IMR-90 (cell line): ENCODE measurements at regions not wholly inside any gene's neighbourhood (a gene's known extent, or its start where the extent isn't known, plus 50 kb on each side); places are given as distances from the start of the nearest gene placed in this dataset.

Source experiments
- ATAC-seq: fragments of 200-7000 bp; cut with Tn5 transposase; 2 replicates; pipeline ENCODE4 v1.9.1; 2020; ENCODE audit warnings: low read depth, mild to moderate bottlenecking, moderate library complexity
- BruUV-seq: library from RNA; stranded (reverse); fragments of 400-500 nt; replicated peaks from 2 replicates; lab custom pipeline; 2021; lab: Mats Ljungman, UMichigan
- CTCF ChIA-PET: fragments of 300-600 bp; formaldehyde crosslinking; extraction: SDS; loops from one replicate; lab custom pipeline; 2021; ENCODE audit warnings: antibody characterized with exemption; lab: Yijun Ruan, JAX
- POLR2A ChIA-PET: fragments of 300-600 bp; sonication (Branson Sonifier 250); formaldehyde crosslinking; loops from one replicate; lab custom pipeline; 2022; ENCODE audit warnings: antibody characterized with exemption; ENCODE audit not compliant: unreplicated experiment; lab: Charles Lee
- DNase-seq: peaks from one replicate; pipeline ENCODE4 v3.0.0; 2013
- H2AFZ ChIP-seq: replicated peaks from 2 replicates; pipeline ENCODE3; 2013; ENCODE audit warnings: low read length, mild to moderate bottlenecking; ENCODE audit not compliant: poor library complexity
- H2AK5ac ChIP-seq: 2 replicates; pipeline ENCODE4 v1.6.1; 2013; ENCODE audit warnings: low read depth, low read length, inconsistent platforms
- H2AK9ac ChIP-seq: replicated peaks from 2 replicates; pipeline ENCODE3; 2013; ENCODE audit warnings: mild to moderate bottlenecking, low read depth, low read length, moderate library complexity; ENCODE audit not compliant: poor library complexity
- H2BK120ac ChIP-seq: 2 replicates; pipeline ENCODE4 v1.6.1; 2013; ENCODE audit warnings: low read depth, low read length, inconsistent platforms
- H2BK15ac ChIP-seq: 3 replicates; pipeline ENCODE4 v1.6.1; 2013; ENCODE audit warnings: low read depth, low read length, inconsistent platforms
- H2BK20ac ChIP-seq: 2 replicates; pipeline ENCODE4 v1.6.1; 2013; ENCODE audit warnings: low read depth, mild to moderate bottlenecking, inconsistent platforms, low read length, moderate library complexity
- H2BK5ac ChIP-seq: 2 replicates; pipeline ENCODE4 v1.6.1; 2013; ENCODE audit warnings: mild to moderate bottlenecking, low read depth, low read length, inconsistent platforms; ENCODE audit not compliant: poor library complexity, severe bottlenecking
- H3K14ac ChIP-seq: replicated peaks from 2 replicates; pipeline ENCODE4 v1.6.1; 2013; ENCODE audit warnings: low read depth, low read length, inconsistent platforms
- H3K18ac ChIP-seq: 2 replicates; pipeline ENCODE4 v1.6.1; 2013; ENCODE audit warnings: low read depth, low read length, control low read depth
- H3K23ac ChIP-seq: 2 replicates; pipeline ENCODE4 v1.6.1; 2013; ENCODE audit warnings: low read depth, low read length, inconsistent platforms
- H3K27ac ChIP-seq: 2 replicates; pipeline ENCODE4 v1.5.1; 2013; ENCODE audit warnings: mild to moderate bottlenecking, control low read depth, low read length; ENCODE audit not compliant: insufficient read depth
- H3K27me3 ChIP-seq: 2 replicates; pipeline ENCODE4 v1.6.1; 2013; ENCODE audit warnings: low read length; ENCODE audit not compliant: control insufficient read depth, insufficient read depth
- H3K36me3 ChIP-seq: 2 replicates; pipeline ENCODE4 v1.6.1; 2013; ENCODE audit warnings: low read length, mixed read lengths; ENCODE audit not compliant: control insufficient read depth, insufficient read depth
- H3K4ac ChIP-seq: 2 replicates; pipeline ENCODE4 v1.6.1; 2013; ENCODE audit warnings: low read depth, low read length, inconsistent platforms
- H3K4me1 ChIP-seq: 2 replicates; pipeline ENCODE4 v1.6.1; 2013; ENCODE audit warnings: low read length, mixed read lengths; ENCODE audit not compliant: control insufficient read depth, insufficient read depth
- H3K4me2 ChIP-seq: 2 replicates; pipeline ENCODE4 v1.6.1; 2013; ENCODE audit warnings: low read depth, mild to moderate bottlenecking, control low read depth, low read length, moderate library complexity
- H3K4me3 ChIP-seq: 2 replicates; pipeline ENCODE4 v1.5.1; 2013; ENCODE audit warnings: low read depth, mild to moderate bottlenecking, control low read depth, low read length, moderate library complexity; ENCODE audit not compliant: insufficient read depth
- H3K56ac ChIP-seq: 2 replicates; pipeline ENCODE4 v1.6.1; 2013; ENCODE audit warnings: low read length, inconsistent platforms; ENCODE audit not compliant: insufficient read depth; ENCODE audit errors: extremely low read depth
- H3K79me1 ChIP-seq, 2 experiments: 2 replicates each; pipeline ENCODE4 v1.6.1; 2013; ENCODE audit warnings: low read length in 2 of 2, inconsistent platforms in 1 of 2, low read depth in 1 of 2
- H3K9ac ChIP-seq: 2 replicates; pipeline ENCODE4 v1.6.1; 2013; ENCODE audit warnings: low read depth, low read length, control low read depth
- H3K9me1 ChIP-seq: 2 replicates; pipeline ENCODE4 v1.6.1; 2013; ENCODE audit warnings: low read length, inconsistent platforms; ENCODE audit not compliant: insufficient read depth
- H3K9me3 ChIP-seq: 2 replicates; pipeline ENCODE4 v1.6.1; 2013; ENCODE audit warnings: low read length; ENCODE audit not compliant: control insufficient read depth, insufficient read depth
- H4K20me1 ChIP-seq: 2 replicates; pipeline ENCODE4 v1.6.1; 2013; ENCODE audit warnings: low read length, inconsistent platforms; ENCODE audit not compliant: insufficient read depth
- H4K5ac ChIP-seq: 2 replicates; pipeline ENCODE4 v1.6.1; 2013; ENCODE audit warnings: mild to moderate bottlenecking, low read depth, low read length, control low read depth
- H4K8ac ChIP-seq, 2 experiments: 2 replicates each; pipeline ENCODE4 v1.6.1; 2013; ENCODE audit warnings: low read depth in 2 of 2, low read length in 2 of 2, control low read depth in 1 of 2, inconsistent platforms in 1 of 2
- H4K91ac ChIP-seq: 2 replicates; pipeline ENCODE4 v1.6.1; 2013; ENCODE audit warnings: low read depth, low read length, inconsistent platforms; ENCODE audit not compliant: insufficient read depth
- BHLHE40 ChIP-seq: fragments of 150-350 bp; IDR thresholded peaks from 2 replicates; pipeline ENCODE4 v1.6.1; 2016; ENCODE audit warnings: mild to moderate bottlenecking, low read depth, low read length
- CEBPB ChIP-seq: IDR thresholded peaks from 2 replicates; pipeline ENCODE4 v1.6.1; 2012; ENCODE audit warnings: low read depth, low read length, improper control_type of control experiment
- CHD1 ChIP-seq: IDR thresholded peaks from 2 replicates; pipeline ENCODE4 v1.6.1; 2012; ENCODE audit warnings: low read depth, low read length, improper control_type of control experiment
- FOS ChIP-seq: fragments of 150-350 bp; IDR thresholded peaks from 2 replicates; pipeline ENCODE4 v1.6.1; 2016; ENCODE audit warnings: low read depth, low read length
- MAFK ChIP-seq: IDR thresholded peaks from 2 replicates; pipeline ENCODE4 v1.6.1; 2012; ENCODE audit warnings: low read depth, low read length, improper control_type of control experiment
- MAZ ChIP-seq: IDR thresholded peaks from 2 replicates; pipeline ENCODE4 v1.6.1; 2012; ENCODE audit warnings: low read depth, mild to moderate bottlenecking, low read length, improper control_type of control experiment, moderate library complexity, borderline replicate concordance
- MXI1 ChIP-seq: IDR thresholded peaks from 2 replicates; pipeline ENCODE4 v1.6.1; 2012; ENCODE audit warnings: low read depth, mild to moderate bottlenecking, low read length, moderate library complexity, borderline replicate concordance
- NFE2L2 ChIP-seq: fragments of 150-350 bp; IDR thresholded peaks from 2 replicates; pipeline ENCODE4 v1.6.1; 2016; ENCODE audit warnings: low read depth, mild to moderate bottlenecking, low read length
- POLR2A ChIP-seq: IDR thresholded peaks from 2 replicates; pipeline ENCODE4 v1.6.1; 2012; ENCODE audit warnings: mild to moderate bottlenecking, low read depth, low read length
- RAD21 ChIP-seq: IDR thresholded peaks from 2 replicates; pipeline ENCODE4 v1.6.1; 2012; ENCODE audit warnings: low read length, improper control_type of control experiment
- RCOR1 ChIP-seq: IDR thresholded peaks from 2 replicates; pipeline ENCODE4 v1.6.1; 2012; ENCODE audit warnings: mild to moderate bottlenecking, low read length, improper control_type of control experiment; ENCODE audit not compliant: insufficient replicate concordance
- RFX5 ChIP-seq: IDR thresholded peaks from 2 replicates; pipeline ENCODE4 v1.8.0; 2012; ENCODE audit warnings: low read depth, mild to moderate bottlenecking, low read length, moderate library complexity
- SMC3 ChIP-seq: fragments of 150-350 bp; IDR thresholded peaks from 2 replicates; pipeline ENCODE4 v1.6.1; 2016; ENCODE audit warnings: low read depth, mild to moderate bottlenecking, antibody characterized with exemption, low read length, moderate library complexity
- WGBS, 2 experiments: methylation state at CpG; one replicate each; pipeline versions ENCODE4 v1.1.5 to v1.1.7; 2013; ENCODE audit warnings: missing lambda C conversion rate in 2 of 2; ENCODE audit not compliant: insufficient read length in 1 of 2; ENCODE audit errors: extremely low coverage in 2 of 2; 5-methylcytosine and 5-hydroxymethylcytosine counted together
- dilution Hi-C: fragments of 300-500 bp; cut with HindIII; formaldehyde crosslinking; loops from one replicate; pipeline ENCODE4 v1.14.3; 2018; ENCODE audit warnings: low sequenced_read_pairs; ENCODE audit not compliant: unreplicated experiment
- in situ Hi-C: fragments of 300-500 bp; cut with MboI; formaldehyde crosslinking; loops from 3 replicates; pipeline ENCODE4 v1.14.3; 2019; ENCODE audit warnings: low sequenced_read_pairs, inconsistent platforms, mixed read lengths
- intact Hi-C: fragments of 100-400 bp; cut with micrococcal nuclease; formaldehyde crosslinking; loops from 2 replicates; pipeline ENCODE4 v1.10.0; 2022
- TF ChIP-seq, protein P1 (sequence below): fragments of 150-350 bp; IDR thresholded peaks from 2 replicates; pipeline ENCODE4 v1.6.1; 2017; ENCODE audit warnings: mild to moderate bottlenecking, antibody characterized with exemption, low read length, low read depth
- TF ChIP-seq, protein P2 (sequence below): fragments of 150-350 bp; IDR thresholded peaks from 2 replicates; pipeline ENCODE4 v1.6.1; 2016; ENCODE audit warnings: low read depth, mild to moderate bottlenecking, low read length, moderate library complexity, borderline replicate concordance
- TF ChIP-seq, protein P3 (sequence below): conservative IDR thresholded peaks from 2 replicates; pipeline ENCODE4 v1.5.1; 2012; ENCODE audit warnings: mild to moderate bottlenecking, low read depth, low read length, improper control_type of control experiment

DNA sequence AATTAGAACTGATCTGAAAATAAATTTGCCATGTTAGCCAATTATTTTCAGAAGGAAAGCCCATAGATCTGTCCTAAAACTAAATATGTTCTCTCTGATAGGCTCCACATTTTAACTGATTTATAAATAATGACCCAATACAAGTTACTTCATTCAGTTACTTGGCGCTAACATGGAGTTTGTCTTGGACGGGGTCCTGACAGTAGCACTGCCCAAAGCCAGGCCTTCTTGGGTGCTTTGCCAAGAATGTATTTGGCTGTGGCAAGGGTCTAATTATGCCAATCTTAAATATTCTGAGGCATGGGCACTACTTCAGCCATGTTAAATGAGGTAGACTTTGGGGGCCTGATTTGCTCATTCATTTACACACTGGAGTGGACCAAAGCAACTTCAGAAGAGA is 135.0 kb upstream of the PKDCC start:
- dilution Hi-C loops (no loop called here), intact Hi-C loops (no loop called here), in situ Hi-C loops (no loop called here)
- no peak overlapping the region for H2BK5ac ChIP-seq
- no peaks in the 10 kb centered on the region for H3K36me3 ChIP-seq
- no peak overlapping the region for H3K9ac ChIP-seq
- H3K27me3 ChIP-seq = no peaks in the 10 kb centered on the region
- no peak overlapping the region for H3K27ac ChIP-seq
- no peak overlapping the region for H3K23ac ChIP-seq
- no peak overlapping the region for H4K5ac ChIP-seq
- H4K20me1 ChIP-seq = no peaks in the 10 kb centered on the region
- H3K4ac ChIP-seq = no peak overlapping the region
- H3K9me3 ChIP-seq = peaks cover 2% of the 10 kb centered on the region; the same call in 1 of the 2 replicates
- no peak overlapping the region for H3K4me3 ChIP-seq
- no peak overlapping the region for H4K8ac ChIP-seq
- H3K4me1 ChIP-seq = peaks cover 10% of the 10 kb centered on the region
- H3K14ac ChIP-seq = no peak overlapping the region
- H2AK5ac ChIP-seq = no peak overlapping the region
- WGBS, 2 experiments = no CpG with 5 or more reads among the region's 2 CpGs
- no peak overlapping the region for H3K18ac ChIP-seq
- no peak overlapping the region for H3K56ac ChIP-seq
- BruUV-seq = no TSS peak
- ChIA-PET POLR2A (no interaction called here), CTCF (no interaction called here)
- no peak overlapping the region for H2BK20ac ChIP-seq
- no peak overlapping the region for H3K4me2 ChIP-seq
- no peak for ATAC-seq
- no peak for DNase-seq
- no peaks in the 10 kb centered on the region for H3K9me1 ChIP-seq
- H3K79me1 ChIP-seq = no peaks in the 10 kb centered on the region
- no peak overlapping the region for H4K91ac ChIP-seq
- H2AFZ ChIP-seq = no peak overlapping the region
- no peak overlapping the region for H2BK120ac ChIP-seq
- no peak overlapping the region for H2AK9ac ChIP-seq
- TF ChIP-seq BHLHE40 = no peak
- TF ChIP-seq POLR2A = no peak
- TF ChIP-seq CHD1 = no peak
- no peak for TF ChIP-seq RAD21
- TF ChIP-seq, protein P1, sequence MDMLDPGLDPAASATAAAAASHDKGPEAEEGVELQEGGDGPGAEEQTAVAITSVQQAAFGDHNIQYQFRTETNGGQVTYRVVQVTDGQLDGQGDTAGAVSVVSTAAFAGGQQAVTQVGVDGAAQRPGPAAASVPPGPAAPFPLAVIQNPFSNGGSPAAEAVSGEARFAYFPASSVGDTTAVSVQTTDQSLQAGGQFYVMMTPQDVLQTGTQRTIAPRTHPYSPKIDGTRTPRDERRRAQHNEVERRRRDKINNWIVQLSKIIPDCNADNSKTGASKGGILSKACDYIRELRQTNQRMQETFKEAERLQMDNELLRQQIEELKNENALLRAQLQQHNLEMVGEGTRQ = no peak
- TF ChIP-seq, protein P2, sequence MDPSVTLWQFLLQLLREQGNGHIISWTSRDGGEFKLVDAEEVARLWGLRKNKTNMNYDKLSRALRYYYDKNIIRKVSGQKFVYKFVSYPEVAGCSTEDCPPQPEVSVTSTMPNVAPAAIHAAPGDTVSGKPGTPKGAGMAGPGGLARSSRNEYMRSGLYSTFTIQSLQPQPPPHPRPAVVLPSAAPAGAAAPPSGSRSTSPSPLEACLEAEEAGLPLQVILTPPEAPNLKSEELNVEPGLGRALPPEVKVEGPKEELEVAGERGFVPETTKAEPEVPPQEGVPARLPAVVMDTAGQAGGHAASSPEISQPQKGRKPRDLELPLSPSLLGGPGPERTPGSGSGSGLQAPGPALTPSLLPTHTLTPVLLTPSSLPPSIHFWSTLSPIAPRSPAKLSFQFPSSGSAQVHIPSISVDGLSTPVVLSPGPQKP = no peak
- no peak for TF ChIP-seq MAZ
- TF ChIP-seq MXI1 = no peak
- TF ChIP-seq RCOR1 = no peak
- no peak for TF ChIP-seq CEBPB
- TF ChIP-seq, protein P3, sequence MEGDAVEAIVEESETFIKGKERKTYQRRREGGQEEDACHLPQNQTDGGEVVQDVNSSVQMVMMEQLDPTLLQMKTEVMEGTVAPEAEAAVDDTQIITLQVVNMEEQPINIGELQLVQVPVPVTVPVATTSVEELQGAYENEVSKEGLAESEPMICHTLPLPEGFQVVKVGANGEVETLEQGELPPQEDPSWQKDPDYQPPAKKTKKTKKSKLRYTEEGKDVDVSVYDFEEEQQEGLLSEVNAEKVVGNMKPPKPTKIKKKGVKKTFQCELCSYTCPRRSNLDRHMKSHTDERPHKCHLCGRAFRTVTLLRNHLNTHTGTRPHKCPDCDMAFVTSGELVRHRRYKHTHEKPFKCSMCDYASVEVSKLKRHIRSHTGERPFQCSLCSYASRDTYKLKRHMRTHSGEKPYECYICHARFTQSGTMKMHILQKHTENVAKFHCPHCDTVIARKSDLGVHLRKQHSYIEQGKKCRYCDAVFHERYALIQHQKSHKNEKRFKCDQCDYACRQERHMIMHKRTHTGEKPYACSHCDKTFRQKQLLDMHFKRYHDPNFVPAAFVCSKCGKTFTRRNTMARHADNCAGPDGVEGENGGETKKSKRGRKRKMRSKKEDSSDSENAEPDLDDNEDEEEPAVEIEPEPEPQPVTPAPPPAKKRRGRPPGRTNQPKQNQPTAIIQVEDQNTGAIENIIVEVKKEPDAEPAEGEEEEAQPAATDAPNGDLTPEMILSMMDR = no peak
- TF ChIP-seq FOS = no peak
- no peak for TF ChIP-seq MAFK
- TF ChIP-seq RFX5 = no peak
- no peak for TF ChIP-seq NFE2L2
- no peak for TF ChIP-seq SMC3
- H2BK15ac ChIP-seq = no peak overlapping the region
